ENCODE measurements at regions not wholly inside any gene's neighbourhood (a gene's known extent, or its start where the extent isn't known, plus 50 kb on each side); places are given as distances from the start of the nearest gene placed in this dataset.

- DNase-seq (ENCODE audit: low read depth) = no peak
- H3K4me3 ChIP-seq (ENCODE audit: low read depth, low read length) = no peak overlapping the region
- no peak for TF ChIP-seq MYC (IDR thresholded peaks at IDR 0.05; ENCODE audit: low read depth, low read length)
Measured at GRCh38 chr12:126726481-126727217, 1540.3 kb upstream of the TMEM132C start.

- TF ChIP-seq MAX (IDR thresholded peaks at IDR 0.05; ENCODE audit: low read depth, low read length) (no peak), CTCF (IDR thresholded peaks at IDR 0.05; ENCODE audit: low read depth, low read length) (no peak), MYC (IDR thresholded peaks at IDR 0.05; ENCODE audit: low read depth, low read length) (no peak), POLR2A (IDR thresholded peaks at IDR 0.05; ENCODE audit: extremely low read depth, insufficient read length) (no peak)
- no peak overlapping the region for H3K4me3 ChIP-seq (ENCODE audit: low read depth, low read length)
- DNase-seq (ENCODE audit: low read depth) = no peak
Measured at GRCh38 chr12:126727218-126728075, 1539.5 kb upstream of the TMEM132C start.

- no peak for DNase-seq (ENCODE audit: low read depth)
- no peak overlapping the region for H3K4me3 ChIP-seq (ENCODE audit: low read depth, low read length)
Measured at GRCh38 chr12:126734296-126734695, 1532.7 kb upstream of the TMEM132C start.

GRCh38 chr12:126734710-126735109 lies 1532.3 kb upstream of the TMEM132C start:
- DNase-seq (ENCODE audit: low read depth) = no peak
- H3K4me3 ChIP-seq (ENCODE audit: low read depth, low read length) = no peak overlapping the region
- TF ChIP-seq POLR2A (IDR thresholded peaks at IDR 0.05; ENCODE audit: extremely low read depth, insufficient read length) (no peak), MAX (IDR thresholded peaks at IDR 0.05; ENCODE audit: low read depth, low read length) (no peak), CTCF (IDR thresholded peaks at IDR 0.05; ENCODE audit: low read depth, low read length) (no peak), MYC (IDR thresholded peaks at IDR 0.05; ENCODE audit: low read depth, low read length) (no peak)

More at GRCh38 chr12:126734296-126734695, 1532.7 kb upstream of the TMEM132C start:
- TF ChIP-seq MYC (IDR thresholded peaks at IDR 0.05; ENCODE audit: low read depth, low read length) = no peak
- TF ChIP-seq CTCF (IDR thresholded peaks at IDR 0.05; ENCODE audit: low read depth, low read length) = no peak
- no peak for TF ChIP-seq MAX (IDR thresholded peaks at IDR 0.05; ENCODE audit: low read depth, low read length)
- no peak for TF ChIP-seq POLR2A (IDR thresholded peaks at IDR 0.05; ENCODE audit: extremely low read depth, insufficient read length)

GRCh38 chr12:126741536-126742240 lies 1525.3 kb upstream of the TMEM132C start:
- TF ChIP-seq MYC (IDR thresholded peaks at IDR 0.05; ENCODE audit: low read depth, low read length) (no peak), CTCF (IDR thresholded peaks at IDR 0.05; ENCODE audit: low read depth, low read length) (no peak), MAX (IDR thresholded peaks at IDR 0.05; ENCODE audit: low read depth, low read length) (no peak), POLR2A (IDR thresholded peaks at IDR 0.05; ENCODE audit: extremely low read depth, insufficient read length) (no peak)
- H3K4me3 ChIP-seq (ENCODE audit: low read depth, low read length) = no peak overlapping the region
- DNase-seq (ENCODE audit: low read depth) = no peak

GRCh38 chr12:126742241-126742641 lies 1524.7 kb upstream of the TMEM132C start:
- TF ChIP-seq CTCF (IDR thresholded peaks at IDR 0.05; ENCODE audit: low read depth, low read length) (no peak), MYC (IDR thresholded peaks at IDR 0.05; ENCODE audit: low read depth, low read length) (no peak), MAX (IDR thresholded peaks at IDR 0.05; ENCODE audit: low read depth, low read length) (no peak), POLR2A (IDR thresholded peaks at IDR 0.05; ENCODE audit: extremely low read depth, insufficient read length) (no peak)
- no peak overlapping the region for H3K4me3 ChIP-seq (ENCODE audit: low read depth, low read length)
- DNase-seq (ENCODE audit: low read depth) = no peak
